Upper lobe of left lung (tissue), 6 donors: ENCODE measurements at regions not wholly inside any gene's neighbourhood (a gene's known extent, or its start where the extent isn't known, plus 50 kb on each side); places are given as distances from the start of the nearest gene placed in this dataset.

Experiments
- ATAC-seq, 2 donors: fragments of 200-7000 bp; cut with Tn5 transposase; one replicate each; pipeline ENCODE4 v1.9.1; 2022; ENCODE audit warnings: mild to moderate bottlenecking in 2 of 2, moderate library complexity in 2 of 2; ENCODE audit not compliant: low FRiP score in 2 of 2
- DNase-seq, 2 donors: peaks; one replicate each; pipeline ENCODE4 v3.0.0-alpha.2; 2019 to 2020
- H3K27ac ChIP-seq, 4 donors: fragments of 200-600 bp; sonication (generic); one replicate each; pipeline ENCODE4 v1.5.1; 2016 to 2019
- H3K27me3 ChIP-seq, 4 donors: fragments of 200-600 bp; sonication (generic); one replicate each; pipeline ENCODE4 v1.5.1; 2017 to 2019
- H3K36me3 ChIP-seq, 4 donors: fragments of 200-600 bp; sonication (generic); one replicate each; pipeline ENCODE4 v1.5.1; 2016 to 2019
- H3K4me1 ChIP-seq, 4 donors: fragments of 200-600 bp; sonication (generic); one replicate each; pipeline ENCODE4 v1.5.1; 2018 to 2019
- H3K4me3 ChIP-seq, 4 donors: fragments of 200-600 bp; sonication (generic); one replicate each; pipeline ENCODE4 v1.5.1; 2017 to 2019; ENCODE audit warnings: mild to moderate bottlenecking in 2 of 4, moderate library complexity in 1 of 4
- H3K9me3 ChIP-seq, 4 donors: fragments of 200-600 bp; sonication (generic); one replicate each; pipeline ENCODE4 v1.5.1; 2018 to 2019
- EP300 ChIP-seq, 4 donors: sonication (generic); formaldehyde crosslinking; IDR thresholded peaks; one replicate each; pipeline ENCODE4 v1.5.1; 2017; ENCODE audit warnings: antibody characterized with exemption in 4 of 4, control low read depth in 2 of 4
- POLR2A ChIP-seq, 4 donors: fragments of 450-650 bp; IDR thresholded peaks; one replicate each; pipeline ENCODE4 v1.5.1; 2016 to 2017; ENCODE audit warnings: antibody characterized with exemption in 4 of 4, mild to moderate bottlenecking in 2 of 4
- POLR2AphosphoS5 ChIP-seq, 2 donors: sonication (generic); formaldehyde crosslinking; IDR thresholded peaks; one replicate each; pipeline ENCODE4 v1.5.1; 2017; ENCODE audit warnings: antibody characterized with exemption in 2 of 2
- WGBS, 2 donors: methylation state at CpG; one replicate each; pipeline ENCODE4 v1.1.5; 2017 to 2018; 5-methylcytosine and 5-hydroxymethylcytosine counted together
- TF ChIP-seq, protein P1 (sequence below), 6 experiments: fragments of 450-650 bp in 4 of 6; fragments of 200-600 bp in 2 of 6; sonication (generic) in 2 of 6; IDR thresholded peaks; one replicate each; pipeline ENCODE4 v1.5.1; 2016 to 2019; ENCODE audit warnings: antibody characterized with exemption in 6 of 6
- donor health status: DM: no; HTN: no; CAD: no; lungs with moderate emphysema.
- donor health status: DM: no; HTN: yes; CAD: no; lungs with severe emphysema.

DNA sequence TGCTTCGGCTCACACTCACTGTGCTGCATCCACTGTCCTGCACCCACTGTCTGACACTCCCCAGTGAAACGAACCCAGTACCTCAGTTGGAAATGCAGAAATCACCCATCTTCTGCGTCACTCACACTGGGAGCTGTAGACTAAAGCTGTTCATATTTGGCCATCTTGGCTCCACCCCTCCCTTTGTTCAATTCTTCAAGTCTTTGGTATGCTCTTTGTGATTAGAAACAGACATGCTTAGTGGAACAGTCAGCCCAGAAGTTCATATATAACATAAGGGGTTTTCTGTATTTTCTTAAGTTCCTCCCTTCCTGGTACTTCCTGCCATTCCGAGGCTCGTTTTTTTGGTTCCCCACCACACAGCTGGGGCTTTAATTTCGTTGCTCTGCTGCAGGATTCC lies 398.5 kb upstream of the DYNLRB2 start:
- H3K36me3 ChIP-seq, result no peaks in the 10 kb centered on the region
- TF ChIP-seq, protein P1, sequence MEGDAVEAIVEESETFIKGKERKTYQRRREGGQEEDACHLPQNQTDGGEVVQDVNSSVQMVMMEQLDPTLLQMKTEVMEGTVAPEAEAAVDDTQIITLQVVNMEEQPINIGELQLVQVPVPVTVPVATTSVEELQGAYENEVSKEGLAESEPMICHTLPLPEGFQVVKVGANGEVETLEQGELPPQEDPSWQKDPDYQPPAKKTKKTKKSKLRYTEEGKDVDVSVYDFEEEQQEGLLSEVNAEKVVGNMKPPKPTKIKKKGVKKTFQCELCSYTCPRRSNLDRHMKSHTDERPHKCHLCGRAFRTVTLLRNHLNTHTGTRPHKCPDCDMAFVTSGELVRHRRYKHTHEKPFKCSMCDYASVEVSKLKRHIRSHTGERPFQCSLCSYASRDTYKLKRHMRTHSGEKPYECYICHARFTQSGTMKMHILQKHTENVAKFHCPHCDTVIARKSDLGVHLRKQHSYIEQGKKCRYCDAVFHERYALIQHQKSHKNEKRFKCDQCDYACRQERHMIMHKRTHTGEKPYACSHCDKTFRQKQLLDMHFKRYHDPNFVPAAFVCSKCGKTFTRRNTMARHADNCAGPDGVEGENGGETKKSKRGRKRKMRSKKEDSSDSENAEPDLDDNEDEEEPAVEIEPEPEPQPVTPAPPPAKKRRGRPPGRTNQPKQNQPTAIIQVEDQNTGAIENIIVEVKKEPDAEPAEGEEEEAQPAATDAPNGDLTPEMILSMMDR (IDR thresholded peaks at IDR 0.05), result no peak
- TF ChIP-seq EP300 (IDR thresholded peaks at IDR 0.05) (no peak), POLR2A (IDR thresholded peaks at IDR 0.05) (no peak), POLR2AphosphoS5 (IDR thresholded peaks at IDR 0.05) (no peak)
- peaks cover 0 to 11% (median 2%) of the 10 kb centered on the region in 4 donors for H3K9me3 ChIP-seq
- DNase-seq (no peak), ATAC-seq (no peak)
- 57 to 70% methylated on average over 6 of the region's 6 CpGs for WGBS, 2 donors
- no peak overlapping the region for H3K4me3 ChIP-seq
- no peaks in the 10 kb centered on the region for H3K27me3 ChIP-seq
- H3K4me1 ChIP-seq, result no peaks in the 10 kb centered on the region
- no peak overlapping the region for H3K27ac ChIP-seq

DNA sequence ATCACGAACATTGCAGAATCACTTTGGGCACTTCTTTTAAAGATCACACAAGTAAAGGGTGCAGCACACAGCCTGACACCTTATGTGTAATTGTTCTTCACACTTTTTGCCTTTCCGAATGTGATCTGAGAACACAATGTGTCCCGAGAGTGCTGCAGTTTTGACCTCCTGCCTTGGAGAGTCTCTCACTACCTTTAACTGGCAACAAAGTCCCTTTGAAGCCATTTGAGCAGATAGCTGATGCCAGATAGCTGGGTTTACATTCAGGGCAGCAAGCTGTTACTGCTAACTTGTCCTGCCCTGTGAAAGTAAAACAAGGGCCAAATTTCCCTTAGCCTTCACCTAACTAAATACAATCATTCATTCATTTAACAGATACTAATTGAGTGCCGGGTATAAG lies 411.0 kb upstream of the DYNLRB2 start:
- Histone ChIP-seq H3K9me3 (peaks cover 0 to 6% (median 0%) of the 10 kb centered on the region in 4 donors), H3K4me3 (no peak overlapping the region), H3K36me3 (no peaks in the 10 kb centered on the region), H3K4me1 (no peaks in the 10 kb centered on the region), H3K27ac (no peak overlapping the region), H3K27me3 (no peaks in the 10 kb centered on the region)
- no peak for TF ChIP-seq EP300 (IDR thresholded peaks at IDR 0.05)
- TF ChIP-seq POLR2A (IDR thresholded peaks at IDR 0.05), result no peak
- DNase-seq, result no peak
- no peak for ATAC-seq
- WGBS, 2 donors, result 59 to 64% methylated on average over 4 of the region's 4 CpGs

DNA sequence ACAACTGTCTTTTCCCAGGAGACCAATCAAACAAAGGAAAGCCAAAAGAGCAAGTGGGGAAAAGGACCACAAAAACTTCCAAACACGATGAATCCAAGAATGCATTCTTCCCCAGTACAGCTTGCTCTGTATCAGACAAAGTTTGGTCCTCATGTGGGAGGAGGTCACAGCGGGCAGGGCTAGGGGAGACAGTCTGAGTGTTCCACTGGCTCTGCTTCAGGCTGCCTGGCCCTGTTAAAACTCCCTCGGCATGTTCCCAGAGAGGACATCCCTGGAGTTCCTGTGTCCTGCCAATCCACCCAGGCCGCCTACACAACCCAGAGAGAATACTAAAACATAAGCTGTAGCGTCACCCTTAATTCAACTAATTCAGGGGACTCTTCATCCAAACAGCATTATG lies 415.1 kb upstream of the DYNLRB2 start:
- 80 to 84% methylated on average over 5 of the region's 5 CpGs for WGBS, 2 donors
- DNase-seq (no peak), ATAC-seq (peak in 1 of 2 donors; percentile 79)
- TF ChIP-seq EP300 (IDR thresholded peaks at IDR 0.05) (no peak), POLR2AphosphoS5 (IDR thresholded peaks at IDR 0.05) (no peak), POLR2A (IDR thresholded peaks at IDR 0.05) (no peak)
- TF ChIP-seq, protein P1 (IDR thresholded peaks at IDR 0.05), result no peak
- Histone ChIP-seq H3K4me1 (no peaks in the 10 kb centered on the region), H3K27ac (no peak overlapping the region), H3K36me3 (no peaks in the 10 kb centered on the region), H3K4me3 (no peak overlapping the region), H3K9me3 (no peaks in the 10 kb centered on the region), H3K27me3 (no peaks in the 10 kb centered on the region)

DNA sequence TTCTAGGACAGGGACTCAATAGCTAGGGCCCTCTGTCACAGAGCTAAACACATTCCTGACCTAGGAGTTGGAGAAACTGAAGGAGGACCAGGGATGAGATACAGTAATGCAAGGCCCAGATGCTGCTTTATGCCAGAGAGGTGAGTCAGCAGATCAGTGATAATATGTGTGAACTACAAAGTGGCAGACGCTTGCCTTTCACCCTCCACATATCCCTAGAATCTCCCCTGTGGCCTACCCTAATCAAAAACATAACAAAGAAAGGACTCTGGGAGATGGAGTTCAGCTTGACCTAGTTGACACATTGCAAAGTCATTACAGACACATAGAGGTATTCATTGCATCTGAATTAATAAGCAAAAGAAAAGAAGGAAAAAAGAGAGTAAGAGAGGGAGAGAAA lies 417.6 kb upstream of the DYNLRB2 start:
- no peaks in the 10 kb centered on the region for H3K9me3 ChIP-seq
- H3K27ac ChIP-seq, result no peak overlapping the region
- ATAC-seq, result no peak
- DNase-seq, result no peak
- H3K27me3 ChIP-seq, result no peaks in the 10 kb centered on the region
- no peaks in the 10 kb centered on the region for H3K4me1 ChIP-seq
- no peaks in the 10 kb centered on the region for H3K36me3 ChIP-seq
- WGBS, 2 donors, result 57 to 73% methylated on average over 1 of the region's 1 CpG
- H3K4me3 ChIP-seq, result no peak overlapping the region
- no peak for TF ChIP-seq EP300 (IDR thresholded peaks at IDR 0.05)
- no peak for TF ChIP-seq POLR2A (IDR thresholded peaks at IDR 0.05)
- TF ChIP-seq, protein P1 (IDR thresholded peaks at IDR 0.05), result no peak
- TF ChIP-seq POLR2AphosphoS5 (IDR thresholded peaks at IDR 0.05), result no peak

DNA sequence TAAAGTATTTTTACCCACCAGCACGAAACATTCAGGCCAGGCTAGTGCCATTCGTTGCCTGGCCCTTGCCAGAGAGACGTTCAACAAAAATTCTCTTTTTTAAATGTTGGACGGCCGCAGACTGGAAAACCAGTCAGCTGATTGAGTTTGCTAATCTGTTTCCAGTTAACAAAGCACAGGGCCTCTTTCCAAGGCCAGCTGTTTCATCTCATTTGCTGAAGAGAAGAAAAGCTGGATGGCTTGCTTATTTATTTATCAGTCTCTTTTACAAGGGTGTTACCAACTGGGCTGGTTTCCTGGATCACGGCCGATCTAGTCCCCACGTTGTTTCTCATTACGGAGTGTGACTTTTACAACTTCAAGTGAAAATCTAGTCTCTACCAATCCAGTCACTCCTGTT lies 418.7 kb upstream of the DYNLRB2 start:
- no peaks in the 10 kb centered on the region for H3K36me3 ChIP-seq
- H3K9me3 ChIP-seq, result no peaks in the 10 kb centered on the region
- no peak overlapping the region for H3K27ac ChIP-seq
- no peaks in the 10 kb centered on the region for H3K4me1 ChIP-seq
- DNase-seq (peak in 1 of 2 donors; percentile 21), ATAC-seq (peak in 1 of 2 donors; percentile 60)
- 49 to 56% methylated on average over 9 of the region's 9 CpGs for WGBS, 2 donors
- no peaks in the 10 kb centered on the region for H3K27me3 ChIP-seq
- H3K4me3 ChIP-seq, result no peak overlapping the region
- TF ChIP-seq, protein P1 (IDR thresholded peaks at IDR 0.05), result no peak
- TF ChIP-seq POLR2AphosphoS5 (IDR thresholded peaks at IDR 0.05) (no peak), POLR2A (IDR thresholded peaks at IDR 0.05) (no peak), EP300 (IDR thresholded peaks at IDR 0.05) (no peak)
